OCI-LY1 (cell line): ENCODE measurements at regions not wholly inside any gene's neighbourhood (a gene's known extent, or its start where the extent isn't known, plus 50 kb on each side); places are given as distances from the start of the nearest gene placed in this dataset.

Experiments used
- H2AFZ ChIP-seq: fragments of 200-600 bp; sonication (generic), shearing (Covaris generic); 2 replicates; pipeline ENCODE4 v1.6.0; 2014; ENCODE audit warnings: antibody characterized with exemption, mild to moderate bottlenecking, low read length
- H3F3A ChIP-seq: fragments of 200-600 bp; sonication (generic), shearing (Covaris generic); 2 replicates; pipeline ENCODE4 v1.6.0; 2014; ENCODE audit warnings: mild to moderate bottlenecking, antibody characterized with exemption, low read length, moderate library complexity; ENCODE audit not compliant: insufficient read depth
- H3K27ac ChIP-seq: fragments of 200-600 bp; sonication (generic); 2 replicates; pipeline ENCODE4 v1.5.1; 2014; ENCODE audit warnings: low read length, mixed run types, mild to moderate bottlenecking, low read depth; ENCODE audit not compliant: poor library complexity, severe bottlenecking
- H3K27me3 ChIP-seq: fragments of 200-600 bp; sonication (generic); 2 replicates; pipeline ENCODE4 v1.6.0; 2014; ENCODE audit warnings: antibody characterized with exemption, mild to moderate bottlenecking, low read length, moderate library complexity; ENCODE audit not compliant: insufficient read depth
- H3K36me3 ChIP-seq: fragments of 200-600 bp; sonication (generic); 2 replicates; pipeline ENCODE4 v1.6.1; 2014; ENCODE audit warnings: mild to moderate bottlenecking, antibody characterized with exemption, low read length, moderate library complexity, mixed read lengths; ENCODE audit not compliant: insufficient read depth
- H3K4me1 ChIP-seq: fragments of 200-600 bp; sonication (generic); 2 replicates; pipeline ENCODE4 v1.5.1; 2014; ENCODE audit warnings: mild to moderate bottlenecking, low read length, moderate library complexity; ENCODE audit not compliant: insufficient read depth, severe bottlenecking
- H3K4me2 ChIP-seq: fragments of 200-600 bp; sonication (generic), shearing (Covaris generic); 2 replicates; pipeline ENCODE4 v1.6.1; 2014; ENCODE audit warnings: low read length
- H3K4me3 ChIP-seq: fragments of 200-600 bp; sonication (generic); 2 replicates; pipeline ENCODE4 v1.5.1; 2014; ENCODE audit warnings: low read length, low read depth, mild to moderate bottlenecking, mixed read lengths; ENCODE audit not compliant: poor library complexity, severe bottlenecking
- H3K79me2 ChIP-seq: fragments of 200-600 bp; shearing (Covaris generic); 2 replicates; pipeline ENCODE4 v1.6.1; 2016; ENCODE audit warnings: mixed run types, low read length, mixed read lengths; ENCODE audit not compliant: insufficient read depth
- H3K9ac ChIP-seq: fragments of 200-600 bp; sonication (generic), shearing (Covaris generic); 2 replicates; pipeline ENCODE4 v1.6.1; 2014; ENCODE audit warnings: mild to moderate bottlenecking, low read length, mixed read lengths
- H3K9me2 ChIP-seq: fragments of 200-600 bp; sonication (generic), shearing (Covaris generic); 2 replicates; pipeline ENCODE4 v1.6.1; 2014; ENCODE audit warnings: low read depth, mild to moderate bottlenecking, low read length, mixed read lengths
- H3K9me3 ChIP-seq: fragments of 200-600 bp; shearing (Covaris generic); 2 replicates; pipeline ENCODE4 v1.6.1; 2014; ENCODE audit warnings: low read length, mixed read lengths
- H4K20me1 ChIP-seq: fragments of 200-600 bp; sonication (generic), shearing (Covaris generic); 2 replicates; pipeline ENCODE4 v1.6.0; 2016; ENCODE audit warnings: mild to moderate bottlenecking, low read length; ENCODE audit not compliant: insufficient read depth
- CTCF ChIP-seq: fragments of 200-600 bp; sonication (generic), shearing (Covaris generic); IDR thresholded peaks from 2 replicates; pipeline ENCODE4 v1.5.1; 2017; ENCODE audit warnings: mild to moderate bottlenecking, antibody characterized with exemption, low read length, moderate library complexity, mixed read lengths
- EZH2 ChIP-seq: fragments of 200-600 bp; sonication (generic), shearing (Covaris generic); IDR thresholded peaks from 2 replicates; pipeline ENCODE4 v1.8.0; 2017; ENCODE audit warnings: borderline replicate concordance, mixed run types, mild to moderate bottlenecking, antibody characterized with exemption, low read length, moderate library complexity, mixed read lengths

DNA sequence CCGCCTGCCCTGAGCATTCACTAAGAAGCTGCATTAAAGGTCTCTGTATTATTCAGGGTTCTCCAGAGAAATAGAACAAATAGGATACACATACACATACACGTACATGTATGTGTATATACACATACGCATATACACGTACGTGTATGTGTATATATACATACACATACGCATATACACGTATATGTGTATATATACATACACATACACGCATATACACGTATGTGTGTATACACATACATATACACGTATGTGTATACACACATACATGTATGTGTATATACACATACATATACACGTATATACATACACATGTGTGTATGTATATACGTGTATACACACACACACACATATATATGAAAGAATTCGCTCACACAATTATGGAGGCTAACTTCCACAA lies 108.9 kb upstream of the BARHL2 start:
- no peaks in the 10 kb centered on the region for H3K9me2 ChIP-seq
- no peaks in the 10 kb centered on the region for H3K79me2 ChIP-seq
- H3K4me1 ChIP-seq: peaks cover 8% of the 10 kb centered on the region
- H3K27me3 ChIP-seq: no peaks in the 10 kb centered on the region
- H3K4me2 ChIP-seq: no peak overlapping the region
- no peaks in the 10 kb centered on the region for H3F3A ChIP-seq
- no peak for TF ChIP-seq CTCF
- H3K4me3 ChIP-seq: no peak overlapping the region
- no peaks in the 10 kb centered on the region for H3K9me3 ChIP-seq
- no peak overlapping the region for H2AFZ ChIP-seq
- H3K27ac ChIP-seq: no peak overlapping the region
- H4K20me1 ChIP-seq: no peaks in the 10 kb centered on the region
- no peak overlapping the region for H3K9ac ChIP-seq
- no peaks in the 10 kb centered on the region for H3K36me3 ChIP-seq

- no peaks in the 10 kb centered on the region for H3F3A ChIP-seq
- H3K27ac ChIP-seq: no peak overlapping the region
- H3K4me3 ChIP-seq: no peak overlapping the region
- H3K79me2 ChIP-seq: no peaks in the 10 kb centered on the region
- H3K9me3 ChIP-seq: no peaks in the 10 kb centered on the region
- H3K27me3 ChIP-seq: no peaks in the 10 kb centered on the region
- H4K20me1 ChIP-seq: no peaks in the 10 kb centered on the region
- TF ChIP-seq CTCF: no peak
- TF ChIP-seq EZH2: no peak
- no peak overlapping the region for H3K4me2 ChIP-seq
- no peaks in the 10 kb centered on the region for H3K36me3 ChIP-seq
- no peak overlapping the region for H3K9ac ChIP-seq
- H2AFZ ChIP-seq: no peak overlapping the region
- no peaks in the 10 kb centered on the region for H3K9me2 ChIP-seq
- H3K4me1 ChIP-seq: peaks cover 8% of the 10 kb centered on the region
Observed at GRCh38 chr1:90824551-90824950, 107.4 kb upstream of the BARHL2 start.

- Histone ChIP-seq H3K9ac (no peak overlapping the region), H3K9me2 (no peaks in the 10 kb centered on the region), H3K4me2 (no peak overlapping the region), H3K9me3 (no peaks in the 10 kb centered on the region), H3K27ac (no peak overlapping the region), H3F3A (no peaks in the 10 kb centered on the region), H3K79me2 (no peaks in the 10 kb centered on the region), H3K4me1 (peaks cover 8% of the 10 kb centered on the region), H3K4me3 (no peak overlapping the region), H2AFZ (no peak overlapping the region), H3K27me3 (no peaks in the 10 kb centered on the region), H4K20me1 (no peaks in the 10 kb centered on the region), H3K36me3 (no peaks in the 10 kb centered on the region)
- TF ChIP-seq CTCF: no peak
- TF ChIP-seq EZH2: no peak
Observed at GRCh38 chr1:90823686-90824085, 106.6 kb upstream of the BARHL2 start.
